ENCODE measurements at regions not wholly inside any gene's neighbourhood (a gene's known extent, or its start where the extent isn't known, plus 50 kb on each side); places are given as distances from the start of the nearest gene placed in this dataset.

GRCh38 chr13:111456452-111457230 is 136.2 kb downstream of the TEX29 start:
- DNase-seq: no peak

DNA sequence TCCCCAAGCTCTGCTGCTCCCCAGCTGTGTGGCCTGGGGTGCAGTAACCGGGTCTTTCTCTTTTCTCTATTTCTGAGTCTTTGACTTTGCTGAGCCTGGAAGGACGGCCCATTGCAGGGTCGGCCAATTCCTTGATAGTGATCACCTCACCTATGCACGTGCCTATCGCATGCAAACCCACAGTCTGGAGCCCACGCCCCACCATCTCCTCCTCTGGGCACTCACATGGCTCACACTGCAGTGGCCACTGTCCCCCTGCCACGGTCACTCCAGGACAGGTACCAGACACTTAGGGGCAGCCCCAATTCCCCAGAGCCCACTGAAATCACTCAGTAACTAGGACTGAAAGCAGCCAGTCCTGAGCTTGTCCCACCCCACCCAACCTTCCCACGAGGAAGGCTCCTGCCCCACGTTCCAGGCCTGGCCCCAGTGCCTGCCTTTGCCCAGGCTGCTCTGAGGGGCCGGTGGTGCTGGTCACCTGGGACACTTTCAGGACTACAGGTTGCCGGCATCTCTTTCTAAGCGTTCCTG is 137.6 kb downstream of the TEX29 start:
- DNase-seq: no peak

- DNase-seq: no peak
These were observed 138.3 kb downstream of the TEX29 start for GRCh38 chr13:111458739-111459138.

- DNase-seq: no peak
These were observed 139.5 kb downstream of the TEX29 start for GRCh38 chr13:111459803-111460547.

DNA sequence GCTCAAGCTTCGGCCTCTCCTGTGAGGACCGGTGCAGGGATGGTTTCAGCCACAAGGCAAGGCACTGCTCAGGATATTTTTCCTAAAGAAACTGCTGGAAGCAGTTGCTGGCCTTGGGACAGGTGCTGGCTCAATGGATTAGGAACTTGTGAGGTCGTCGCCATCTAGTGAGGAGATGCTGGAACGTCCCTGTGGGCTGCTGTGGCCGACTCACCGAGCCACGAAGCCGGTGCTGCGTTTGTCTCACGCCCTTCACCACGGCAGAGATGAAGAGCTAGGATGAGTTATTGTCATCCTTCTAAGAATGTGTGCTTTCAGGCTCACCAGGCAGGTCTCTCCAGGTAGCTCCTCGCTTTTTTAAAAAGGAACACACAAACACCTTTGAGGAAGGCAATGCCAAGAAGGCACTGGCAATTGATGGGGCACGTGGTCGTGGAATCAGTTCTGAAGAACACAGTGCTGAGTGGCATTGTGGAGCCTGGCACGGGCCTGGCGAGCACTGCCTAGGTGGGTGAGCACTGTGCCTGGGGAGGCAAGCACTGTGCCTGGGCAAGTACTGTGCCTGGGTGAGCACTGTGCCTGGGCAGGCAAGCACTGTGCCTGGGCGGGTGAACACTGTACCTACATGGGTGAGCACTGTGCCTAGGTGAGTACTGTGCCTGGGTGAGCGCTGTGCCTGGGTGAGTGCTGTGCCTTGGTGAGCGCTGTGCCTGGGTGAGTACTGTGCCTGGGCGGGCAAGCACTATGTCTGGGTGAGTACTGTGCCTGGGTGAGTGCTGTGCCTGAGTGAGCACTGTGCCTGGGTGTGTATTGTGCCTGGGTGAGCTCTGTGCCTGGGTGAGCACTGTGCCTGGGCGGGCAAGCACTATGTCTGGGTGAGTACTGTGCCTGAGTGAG is 140.4 kb downstream of the TEX29 start:
- DNase-seq: no peak

GRCh38 chr13:111461445-111462149 is 141.2 kb downstream of the TEX29 start:
- no peak for DNase-seq

- DNase-seq: no peak
These were observed 141.9 kb downstream of the TEX29 start for GRCh38 chr13:111462221-111462764.

DNA sequence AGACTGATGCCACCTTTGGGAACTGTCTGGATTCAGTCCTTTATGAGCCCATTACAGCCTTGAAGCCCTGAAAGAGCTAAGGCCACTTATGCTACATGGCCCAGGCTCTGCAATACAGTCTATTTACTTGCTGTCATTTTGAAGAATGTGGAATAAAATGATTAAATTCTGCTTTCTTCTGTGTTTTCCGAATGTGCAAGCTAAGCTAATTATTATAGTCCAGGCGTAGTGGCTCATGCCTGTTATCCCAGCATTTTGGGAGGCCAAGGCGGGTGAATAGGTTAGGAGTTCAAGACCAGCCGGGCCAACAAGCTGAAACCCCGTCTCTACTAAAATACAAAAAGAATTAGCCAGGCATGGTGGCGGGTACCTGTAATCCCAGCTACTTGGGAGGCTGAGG is 142.5 kb downstream of the TEX29 start:
- DNase-seq: no peak

DNA sequence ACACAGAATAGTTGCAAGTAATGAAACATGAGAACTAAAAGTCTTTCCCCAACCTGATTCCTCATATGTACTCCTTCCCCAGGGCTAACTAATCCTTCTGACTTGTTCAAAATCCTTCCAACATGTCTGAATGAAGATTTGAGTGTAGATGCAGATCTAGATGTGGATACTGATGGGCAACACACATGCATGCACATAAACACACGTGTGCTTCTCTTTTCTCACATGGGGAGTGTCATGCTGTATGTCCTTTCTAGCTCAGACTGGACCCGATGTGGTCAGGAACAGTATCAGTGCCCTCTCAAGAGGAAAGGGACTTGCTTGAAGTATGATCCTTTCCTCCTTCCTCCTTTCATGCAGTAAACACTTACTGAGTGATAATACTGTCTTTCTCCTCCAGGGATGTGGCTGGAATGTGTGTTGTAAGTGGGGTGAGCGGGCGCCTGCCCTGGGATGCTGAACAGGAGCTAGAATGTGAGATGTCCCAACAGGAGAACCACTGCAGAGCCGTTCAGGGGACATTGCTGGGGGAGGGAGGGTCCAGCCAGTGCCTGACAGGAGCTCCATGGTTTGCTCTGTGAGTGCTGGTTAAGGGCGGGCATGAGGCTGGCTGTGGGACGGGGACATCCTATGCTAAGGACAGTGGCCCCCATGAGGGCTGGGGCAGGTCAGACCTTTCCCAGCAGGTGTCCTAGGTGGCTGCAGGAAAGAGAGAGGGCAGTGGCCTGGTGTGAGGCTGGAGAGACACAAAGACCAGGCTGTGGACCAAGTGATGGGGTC is 146.9 kb downstream of the TEX29 start:
- DNase-seq: no peak

GRCh38 chr13:111468037-111468959 is 147.9 kb downstream of the TEX29 start:
- DNase-seq: no peak

- no peak for DNase-seq
These were observed 149.0 kb downstream of the TEX29 start for GRCh38 chr13:111469450-111469849.

DNA sequence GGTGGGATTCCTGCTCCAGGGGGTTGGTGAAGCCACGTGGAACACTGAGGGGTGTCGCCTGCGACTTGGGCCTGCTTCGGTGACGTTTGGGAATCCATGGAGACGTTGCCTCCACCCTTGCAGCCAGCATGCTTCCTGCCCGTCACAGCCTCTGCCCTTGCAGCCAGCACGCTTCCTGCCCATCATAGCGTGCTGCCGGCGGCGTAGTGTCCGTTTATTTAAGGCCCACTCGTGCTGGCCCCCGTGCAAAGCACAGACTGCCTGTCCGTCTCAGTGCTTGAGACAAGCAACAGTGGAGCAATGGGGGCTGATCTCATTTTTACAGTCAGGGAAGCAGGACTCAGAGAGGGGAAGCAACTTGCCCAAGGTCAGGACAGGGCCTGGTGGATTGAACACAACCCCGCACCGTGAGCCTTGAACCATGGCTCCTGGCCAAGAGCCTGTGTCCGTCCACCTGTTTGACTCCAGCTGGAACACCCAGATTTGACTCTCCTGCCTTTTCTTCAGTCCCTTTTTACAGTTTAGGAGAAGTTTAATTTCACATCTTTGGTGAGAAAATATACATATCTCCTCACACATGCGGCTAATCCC is 149.6 kb downstream of the TEX29 start:
- no peak for DNase-seq

DNA sequence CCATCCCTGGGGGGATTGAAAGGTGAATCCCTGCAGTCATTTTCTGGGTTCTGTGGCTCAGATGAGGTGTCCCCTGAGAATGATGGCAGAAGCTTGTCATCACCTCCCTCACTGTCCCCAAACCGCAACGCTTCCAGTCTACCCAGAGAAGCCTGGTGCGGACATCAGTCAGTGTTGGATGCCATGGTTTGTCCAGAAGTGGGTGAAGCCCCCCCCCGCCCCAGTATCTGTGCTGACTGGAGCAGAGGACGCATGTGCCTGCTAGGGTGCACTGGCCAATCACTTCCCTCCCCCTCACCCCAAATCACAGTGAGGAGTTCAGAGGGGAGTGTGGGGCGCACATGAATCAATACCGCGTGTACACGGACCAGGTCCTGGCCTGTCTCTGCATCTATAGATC is 150.5 kb downstream of the TEX29 start:
- no peak for DNase-seq

DNA sequence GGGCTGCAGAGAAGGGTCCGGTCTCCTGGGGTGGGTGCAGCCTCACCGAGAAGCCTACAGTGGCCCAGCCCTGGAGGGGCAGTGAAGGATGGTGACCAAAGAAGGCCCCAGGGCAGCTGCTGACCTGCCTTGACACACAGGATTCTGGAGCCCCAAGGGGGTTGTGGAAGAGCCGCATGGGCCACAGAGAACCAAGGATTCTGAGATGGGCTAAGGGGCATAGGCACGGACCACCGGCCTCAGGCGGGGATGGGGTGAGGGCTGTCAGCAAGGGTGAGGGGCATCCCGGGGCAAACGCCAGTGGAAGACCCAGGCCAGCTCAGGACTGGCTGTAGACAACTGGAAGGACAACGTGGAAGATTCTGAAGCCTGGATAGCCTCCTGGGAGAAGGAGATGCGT is 151.6 kb downstream of the TEX29 start:
- DNase-seq: no peak

GRCh38 chr13:111472559-111473460 is 152.4 kb downstream of the TEX29 start:
- DNase-seq: no peak

DNA sequence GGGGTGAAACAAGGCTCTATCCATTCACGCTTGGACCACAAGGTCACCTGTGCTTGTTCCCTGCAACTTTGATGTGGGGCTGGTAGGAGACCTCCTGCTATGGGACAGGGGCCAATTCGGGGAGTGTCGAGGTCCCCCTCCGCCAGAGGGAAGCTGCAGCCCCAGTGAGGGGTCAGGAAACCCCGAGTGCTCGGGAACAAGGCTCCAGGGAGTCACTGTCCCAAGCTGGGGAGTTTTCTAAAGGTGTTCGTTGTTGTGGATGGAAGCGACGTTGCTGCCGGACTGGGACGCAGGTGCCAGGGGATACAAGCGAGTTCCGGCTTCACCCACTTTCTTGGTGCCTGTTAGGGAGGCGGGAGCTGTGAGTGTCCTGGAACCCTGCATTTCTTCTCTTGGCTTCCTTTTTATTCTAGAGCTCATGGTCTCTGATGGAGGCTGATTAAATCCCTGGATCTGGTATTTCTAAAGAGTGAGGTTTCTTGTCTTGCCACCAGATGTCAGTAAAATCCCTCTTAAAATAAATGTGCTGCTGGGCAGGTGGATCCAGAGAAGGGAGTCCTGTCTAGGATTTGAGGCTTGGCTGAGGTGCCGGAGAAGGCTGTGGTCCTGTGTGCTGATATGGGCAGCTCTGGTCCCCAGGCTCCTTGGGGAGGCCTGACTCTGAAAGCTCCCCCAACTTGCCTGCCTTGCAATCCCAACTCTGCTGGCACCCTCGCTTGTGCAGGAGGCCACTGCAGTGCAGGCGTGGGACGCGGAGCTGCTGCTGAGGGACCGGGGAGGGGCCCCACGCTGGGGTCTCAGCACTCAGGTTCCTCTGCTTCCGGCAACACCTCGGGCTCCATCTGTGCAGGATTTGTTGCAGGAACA is 153.9 kb downstream of the TEX29 start:
- peak; percentile 7 for DNase-seq

DNA sequence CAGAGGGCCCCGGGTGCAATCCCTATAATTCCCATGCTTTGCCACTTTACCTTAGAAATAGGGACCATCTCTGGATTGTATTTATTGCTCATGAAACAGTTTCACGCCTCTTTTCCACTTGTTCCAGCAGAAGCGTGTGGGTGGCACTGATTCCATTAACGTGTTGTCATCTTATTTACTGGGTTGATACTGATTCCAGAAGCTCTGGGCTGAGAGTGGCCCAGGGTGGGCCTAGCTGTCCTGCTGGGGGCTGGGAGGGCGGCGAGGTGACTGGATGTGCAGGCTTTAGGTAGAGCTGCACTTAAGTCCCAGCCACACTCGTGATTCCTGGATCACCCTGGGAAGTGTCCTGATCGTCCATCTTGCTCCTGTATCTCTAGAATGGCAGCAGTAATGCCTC is 155.0 kb downstream of the TEX29 start:
- no peak for DNase-seq

DNA sequence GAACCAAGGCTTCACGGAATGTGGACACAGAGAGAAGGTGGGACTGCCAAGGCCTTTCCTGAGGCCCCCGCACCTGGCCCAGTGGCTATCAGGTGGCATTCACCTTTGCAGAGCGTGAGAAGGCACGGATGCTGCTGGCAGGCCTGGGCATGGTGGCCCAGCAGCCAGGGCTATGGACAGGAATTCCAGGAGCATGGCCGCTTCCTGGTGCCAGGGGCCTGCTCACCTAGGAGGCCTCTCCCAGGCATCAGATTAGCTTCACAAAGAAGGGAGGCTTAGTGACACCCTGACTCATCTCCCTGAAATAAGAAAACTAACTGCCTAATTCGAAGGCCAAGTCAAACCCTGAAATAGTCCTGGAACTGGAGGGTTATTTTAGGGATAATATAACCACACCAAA is 155.8 kb downstream of the TEX29 start:
- no peak for DNase-seq

All from CD4-positive, alpha-beta T cell treated with Interleukin-21 for 1 hour (primary cell).